ENCODE measurements at regions not wholly inside any gene's neighbourhood (a gene's known extent, or its start where the extent isn't known, plus 50 kb on each side); places are given as distances from the start of the nearest gene placed in this dataset.
"Not testable (repeated sequence)": the region's sequence is repeated elsewhere in the genome, so short reads cannot be mapped to it uniquely, and the experiment has no call there.

- no peak for DNase-seq
Observed at GRCh38 chr6:120352491-120352890, 981.8 kb downstream of the TBC1D32 start.

GRCh38 chr6:120348926-120349325, 985.4 kb downstream of the TBC1D32 start:
- no peak for DNase-seq

GRCh38 chr6:120328521-120328920, 979.0 kb upstream of the MAN1A1 start:
- no peak for DNase-seq

DNA sequence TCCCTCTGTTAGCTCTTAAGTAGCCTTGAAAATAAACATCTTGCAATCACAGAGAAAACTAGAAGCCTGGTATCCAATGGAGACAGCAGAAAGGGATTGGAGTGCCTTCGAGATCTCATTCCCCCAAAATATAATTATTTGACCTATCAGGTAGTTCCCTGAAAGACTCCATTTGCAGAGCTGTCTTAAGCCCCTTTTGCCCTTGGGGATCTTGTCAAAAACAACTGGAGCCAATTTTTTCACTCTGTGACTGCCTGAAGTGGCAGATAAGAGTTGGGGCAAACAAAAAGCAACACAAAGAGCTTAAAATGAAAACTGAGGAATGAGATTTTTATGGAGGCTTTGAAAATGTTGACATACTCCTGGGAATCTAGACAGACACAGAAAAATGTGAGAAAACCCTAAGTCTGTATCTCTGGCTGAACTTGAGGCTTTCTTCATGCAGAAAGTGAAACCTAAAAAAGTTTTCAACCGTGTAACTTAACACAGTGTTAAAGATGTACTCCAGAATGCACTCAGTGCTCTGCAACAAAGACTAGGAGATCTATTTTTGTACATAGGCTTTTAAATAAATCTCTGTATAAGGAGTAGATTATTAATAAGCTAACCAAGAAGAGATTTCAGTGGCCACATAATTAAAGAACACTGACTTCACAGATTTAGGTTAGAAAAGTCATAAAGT, 971.1 kb upstream of the MAN1A1 start:
- no peak for DNase-seq

- DNase-seq = no peak
Observed at GRCh38 chr6:120304223-120304622, 954.7 kb upstream of the MAN1A1 start.

DNA sequence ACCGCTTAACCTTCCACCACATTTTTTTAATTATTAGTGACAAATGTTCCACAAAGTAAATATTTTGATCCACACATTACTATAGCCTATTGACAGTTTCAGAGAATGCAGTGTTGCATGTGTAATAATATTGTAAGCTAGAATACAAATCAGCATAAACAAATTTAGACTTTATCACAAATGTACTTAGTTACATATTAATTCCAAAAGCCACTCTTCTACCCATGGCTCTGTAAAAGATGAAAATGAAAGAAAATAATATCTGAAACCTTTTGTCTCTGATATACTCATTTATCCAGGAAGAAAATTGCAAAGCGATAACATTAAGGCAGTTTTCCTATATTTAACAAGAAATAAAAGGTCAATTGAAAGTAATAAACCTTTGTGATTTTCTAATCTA, 954.0 kb upstream of the MAN1A1 start:
- DNase-seq = no peak

DNA sequence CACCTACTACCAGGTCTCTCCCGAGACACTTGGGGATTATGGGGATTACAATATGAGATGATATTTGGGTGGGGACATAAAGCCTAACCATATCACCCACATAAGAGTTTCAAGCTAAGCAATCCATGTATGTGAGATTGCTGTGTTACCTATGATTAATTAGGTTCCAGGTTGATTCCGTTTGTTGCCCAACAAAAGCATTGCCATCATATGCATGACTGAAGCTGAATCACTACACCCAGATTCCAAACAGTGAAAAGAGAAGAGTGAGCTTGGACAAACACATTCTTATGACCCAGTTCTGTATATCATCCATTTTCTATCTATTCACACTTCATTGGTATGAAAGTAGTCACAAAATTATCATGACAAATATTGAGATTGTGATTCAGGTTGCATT, 952.5 kb upstream of the MAN1A1 start:
- DNase-seq = no peak

DNA sequence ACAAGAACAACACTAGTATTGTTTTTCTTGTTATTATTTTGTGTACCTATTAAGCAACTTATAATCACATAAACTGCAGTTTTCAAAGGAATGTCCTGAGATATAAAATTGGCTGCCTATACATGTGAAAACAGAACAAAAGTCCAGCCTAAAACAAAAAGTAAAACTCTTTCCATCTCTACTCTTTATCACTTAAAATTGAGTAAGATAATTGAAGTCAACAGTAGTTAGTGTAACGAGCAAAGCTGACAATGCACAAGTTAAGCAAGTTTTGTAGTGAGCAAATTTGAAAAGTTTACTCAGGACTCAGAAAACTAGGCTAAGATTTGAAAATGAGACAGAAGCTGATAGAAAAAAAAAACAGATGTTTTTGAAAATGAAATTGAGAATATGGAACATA, 941.4 kb upstream of the MAN1A1 start:
- DNase-seq = no peak

DNA sequence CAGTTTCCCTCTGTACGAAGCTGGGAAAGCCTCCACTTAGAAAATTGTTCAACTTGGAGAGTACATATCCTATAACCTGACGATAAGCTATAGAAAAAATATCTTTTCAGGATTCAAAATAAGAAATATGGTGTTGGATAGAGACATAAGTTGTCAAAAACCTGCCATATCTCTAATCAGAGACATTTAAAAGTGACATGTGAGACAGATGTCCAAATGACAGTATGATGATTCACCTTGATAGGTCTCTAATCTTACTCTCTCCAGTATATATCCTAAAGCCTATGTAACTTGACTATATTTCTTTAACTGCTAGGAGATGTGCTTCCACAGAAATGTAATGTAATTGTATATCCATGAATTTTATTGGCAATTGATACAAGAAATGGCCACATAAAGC, 932.4 kb upstream of the MAN1A1 start:
- no peak for DNase-seq

- DNase-seq = no peak
Observed at GRCh38 chr6:120279466-120280167, 930.1 kb upstream of the MAN1A1 start.

DNA sequence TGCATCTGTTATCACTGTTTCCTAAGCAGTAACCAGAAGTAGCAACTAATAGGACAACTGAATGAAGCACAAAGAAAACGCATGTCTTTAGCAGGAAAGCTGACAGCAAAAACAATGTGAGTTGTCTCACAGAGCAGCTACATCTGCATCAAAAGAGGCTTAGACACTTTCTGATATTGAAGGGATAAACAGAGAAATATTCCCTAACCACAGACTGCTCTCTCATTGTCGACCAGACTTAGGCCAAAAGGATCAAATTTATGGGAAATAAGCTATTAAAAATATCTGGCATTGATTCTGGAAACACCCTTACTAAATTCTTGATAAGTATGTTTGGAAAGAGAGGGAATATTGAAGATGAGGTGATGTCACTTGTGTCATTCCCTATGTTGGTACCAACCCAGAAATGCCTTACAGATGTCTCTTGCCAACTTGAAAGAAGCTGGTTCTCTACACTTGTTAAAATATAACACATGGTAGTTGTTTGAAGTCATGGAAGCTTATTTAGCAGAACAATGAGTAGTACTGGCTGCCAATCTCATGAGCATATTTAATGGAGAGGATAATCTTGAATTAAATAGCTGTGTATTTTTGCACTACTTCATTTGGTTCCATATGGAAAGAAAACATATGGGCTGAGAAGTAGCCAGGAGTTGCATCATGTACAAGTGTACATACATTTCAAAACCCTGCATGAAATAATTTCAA, 929.3 kb upstream of the MAN1A1 start:
- no peak for DNase-seq

- DNase-seq = no peak
Observed at GRCh38 chr6:120274547-120274946, 925.0 kb upstream of the MAN1A1 start.

- DNase-seq = no peak
Observed at GRCh38 chr6:120273411-120273810, 923.9 kb upstream of the MAN1A1 start.

DNA sequence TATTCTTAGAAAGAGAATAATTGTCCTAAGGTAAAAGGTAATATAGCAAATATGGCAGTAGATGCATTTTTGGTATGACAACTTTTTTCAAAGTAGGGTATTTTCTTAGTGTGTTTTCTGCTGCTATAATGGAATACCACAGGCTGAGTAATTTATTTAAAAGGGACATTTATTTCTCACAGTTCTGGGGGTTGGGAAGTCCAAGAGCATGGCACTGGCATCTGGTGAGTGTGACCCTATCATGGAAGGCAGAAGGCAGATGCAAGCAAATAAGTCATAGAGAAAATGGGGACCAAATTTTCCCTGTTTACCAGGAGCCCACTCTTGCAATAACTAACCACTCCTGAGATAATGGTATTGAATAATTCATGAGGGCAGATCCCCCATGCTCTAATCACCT, 922.5 kb upstream of the MAN1A1 start:
- no peak for DNase-seq

DNA sequence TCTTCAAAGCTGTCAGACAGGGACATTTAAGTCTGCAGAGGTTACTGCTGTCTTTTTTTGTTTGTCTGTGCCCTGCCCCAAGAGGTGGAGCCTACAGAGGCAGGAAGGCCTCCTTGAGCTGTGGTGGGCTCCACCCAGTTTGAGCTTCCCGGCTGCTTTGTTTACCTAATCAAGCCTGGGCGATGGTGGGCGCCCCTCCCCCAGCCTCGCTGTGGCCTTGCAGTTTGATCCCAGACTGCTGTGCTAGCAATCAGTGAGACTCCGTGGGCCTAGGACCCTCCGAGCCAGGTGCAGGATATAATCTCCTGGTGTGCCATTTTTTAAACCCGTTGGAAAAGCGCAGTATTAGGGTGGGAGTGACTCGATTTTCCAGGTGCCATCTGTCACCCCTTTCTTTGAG, 918.7 kb upstream of the MAN1A1 start:
- not testable (repeated sequence) for DNase-seq

GRCh38 chr6:120262354-120262753, 912.8 kb upstream of the MAN1A1 start:
- no peak for DNase-seq

DNA sequence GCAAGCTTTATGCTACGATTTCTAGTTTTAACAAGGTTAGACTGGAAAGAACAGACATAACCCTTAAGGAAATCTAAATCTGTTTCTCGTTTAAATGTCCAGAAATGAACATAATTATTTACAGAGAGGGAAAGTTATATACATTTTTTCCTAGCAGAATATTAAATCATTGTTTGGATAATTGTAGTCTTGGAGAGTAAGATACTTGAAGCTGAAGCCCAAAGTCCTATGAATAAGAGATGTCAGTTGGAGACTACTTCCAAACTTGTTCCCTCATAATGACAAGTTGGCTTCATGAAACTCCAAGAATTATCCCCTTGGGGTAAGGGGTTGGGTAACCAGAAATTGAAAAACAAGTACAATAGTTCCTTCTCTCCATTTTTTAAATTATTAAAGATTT, 911.1 kb upstream of the MAN1A1 start:
- no peak for DNase-seq

GRCh38 chr6:120254651-120255050, 905.1 kb upstream of the MAN1A1 start:
- no peak for DNase-seq

DNA sequence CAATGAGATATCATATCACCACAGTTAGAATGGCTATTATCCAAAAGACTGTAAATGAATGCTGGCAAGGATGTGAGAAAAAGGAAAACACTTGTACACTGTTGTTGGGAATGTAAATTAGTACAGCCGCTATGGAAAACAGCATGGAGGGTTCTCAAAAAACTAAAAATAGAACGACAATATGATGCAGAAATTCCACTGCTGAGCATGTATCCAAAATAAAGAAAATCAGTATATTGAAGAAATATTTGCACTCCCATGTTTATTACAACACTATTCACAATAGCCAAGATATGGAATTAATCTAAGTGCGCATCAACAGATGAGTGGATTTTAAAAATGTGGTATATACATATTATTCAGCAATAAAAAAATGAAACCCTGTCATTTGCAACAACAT, 898.9 kb upstream of the MAN1A1 start:
- DNase-seq = no peak

DNA sequence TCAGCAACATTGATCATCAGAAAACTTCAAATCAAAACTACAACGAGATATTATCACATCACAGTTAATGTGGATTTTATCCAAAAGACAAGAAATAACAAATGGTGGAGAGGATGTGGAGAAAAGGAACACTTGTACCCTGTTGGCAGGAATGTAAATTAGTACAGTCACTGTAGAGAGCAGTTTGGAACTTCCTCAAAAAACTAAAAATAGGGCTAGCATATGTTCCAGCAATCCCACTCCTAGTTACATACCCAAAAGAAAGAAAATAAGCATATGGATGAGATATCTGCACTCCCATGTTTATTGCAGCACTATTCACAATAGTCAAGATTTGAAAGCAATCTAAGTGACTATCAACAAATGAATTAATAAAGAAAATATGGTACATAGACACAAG, 887.7 kb upstream of the MAN1A1 start:
- no peak for DNase-seq

- DNase-seq = no peak
Observed at GRCh38 chr6:120230008-120230407, 880.4 kb upstream of the MAN1A1 start.

- DNase-seq = no peak
Observed at GRCh38 chr6:120228297-120228696, 878.7 kb upstream of the MAN1A1 start.

DNA sequence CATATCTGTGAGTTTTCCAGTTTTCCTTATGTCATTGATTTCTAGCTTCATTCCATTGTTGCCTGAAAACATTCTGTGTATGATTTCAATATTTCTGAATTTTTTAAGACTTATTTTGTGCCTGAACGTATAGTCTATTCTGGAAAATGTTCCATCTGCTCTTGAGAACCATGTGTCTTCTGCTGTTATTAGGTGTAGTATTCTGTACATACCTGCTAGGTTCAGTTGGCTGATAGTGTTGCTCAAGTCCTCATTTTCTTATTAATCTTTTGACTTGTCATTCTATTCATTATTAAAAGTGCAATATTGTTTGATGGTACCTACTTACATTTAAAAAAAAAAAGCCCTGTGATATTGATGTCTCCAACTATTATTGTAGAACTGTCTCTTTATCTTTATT, 869.8 kb upstream of the MAN1A1 start:
- DNase-seq = no peak

DNA sequence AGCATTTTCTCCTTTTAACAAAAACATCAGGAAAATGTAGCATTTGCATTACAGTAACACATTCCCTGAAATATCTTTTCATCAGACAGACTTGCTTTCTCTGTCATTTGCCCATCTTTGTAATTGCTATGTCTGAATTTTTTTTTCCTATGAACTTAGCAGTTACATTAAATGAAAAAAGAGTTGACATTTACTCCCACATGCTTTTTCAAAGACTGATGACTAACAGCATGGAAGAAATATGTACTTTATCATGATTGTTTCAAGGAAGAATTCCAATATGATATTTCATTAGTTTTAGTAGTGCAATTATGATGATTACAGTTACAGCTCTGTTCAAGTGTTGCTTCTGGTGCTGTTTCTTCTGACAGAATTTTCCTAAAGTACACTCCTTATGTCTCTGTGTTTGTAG, 864.5 kb upstream of the MAN1A1 start:
- no peak for DNase-seq

All from CD4-positive, alpha-beta T cell treated with Interleukin-4 for 1 hour (primary cell).